ENCODE measurements at regions not wholly inside any gene's neighbourhood (a gene's known extent, or its start where the extent isn't known, plus 50 kb on each side); places are given as distances from the start of the nearest gene placed in this dataset.

DNA sequence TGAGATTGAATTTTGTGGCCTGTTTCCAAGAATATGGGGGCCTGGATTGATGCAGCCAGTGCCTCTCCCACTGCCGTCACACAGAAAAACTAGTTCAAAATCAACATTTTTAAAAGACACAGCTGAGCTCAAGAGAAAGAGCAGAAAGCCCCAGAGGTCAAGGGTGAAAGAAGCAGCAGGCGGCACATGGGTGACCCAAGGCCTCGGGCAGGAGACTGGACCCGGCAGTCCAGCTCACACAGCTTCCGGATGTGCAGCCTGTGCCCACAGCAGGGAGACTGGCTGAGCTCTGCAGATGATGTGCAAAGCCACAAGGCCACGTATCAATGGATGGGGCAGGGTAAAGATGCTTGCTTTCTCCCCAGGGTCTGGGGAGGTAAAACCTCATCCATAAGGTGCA, 50.4 kb upstream of the RNF32 start:
- no peak overlapping the region for H3K4me3 ChIP-seq (ENCODE audit: low read depth, low read length)
- no peak overlapping the region for H3K27ac ChIP-seq (ENCODE audit: low read depth, low read length)
- WGBS (ENCODE audit: insufficient coverage) = 70% methylated on average over 6 of the region's 6 CpGs
- no peaks in the 10 kb centered on the region for H3K4me1 ChIP-seq (ENCODE audit: control insufficient read depth, insufficient read depth, low read length)
- H3K27me3 ChIP-seq (ENCODE audit: control insufficient read depth, insufficient read depth, low read length) = no peaks in the 10 kb centered on the region
- H3K36me3 ChIP-seq (ENCODE audit: control insufficient read depth, insufficient read depth, low read length) = no peaks in the 10 kb centered on the region
- H3K9me3 ChIP-seq (ENCODE audit: control insufficient read depth, insufficient read depth, low read length) = peaks cover 4% of the 10 kb centered on the region
- DNase-seq (ENCODE audit: low read depth in 4 of 6, low spot score in 6 of 6) = no peak

DNA sequence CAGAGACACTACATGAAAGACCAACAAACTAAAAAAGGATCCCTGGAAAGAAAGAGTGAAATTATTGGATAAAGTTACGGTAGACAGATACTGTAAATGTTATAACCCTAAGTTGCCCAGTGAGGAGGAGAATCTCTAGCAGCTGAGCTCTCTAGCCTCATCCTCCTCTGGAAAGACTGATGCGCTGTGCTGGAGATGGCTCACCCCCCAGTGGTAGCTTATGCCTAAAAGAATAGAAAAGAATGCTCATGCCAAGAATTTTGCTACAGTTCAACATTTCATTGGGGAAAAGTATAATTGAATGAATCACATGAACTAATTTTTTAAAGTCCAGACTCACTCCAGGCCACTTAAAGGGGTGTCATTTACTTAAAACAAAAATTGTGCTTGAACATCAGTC, 50.8 kb upstream of the RNF32 start:
- WGBS (ENCODE audit: insufficient coverage) = no CpG with 5 or more reads among the region's 2 CpGs
- no peak for DNase-seq (ENCODE audit: low read depth in 4 of 6, low spot score in 6 of 6)
- Histone ChIP-seq H3K27ac (ENCODE audit: low read depth, low read length) (no peak overlapping the region), H3K9me3 (ENCODE audit: control insufficient read depth, insufficient read depth, low read length) (peaks cover 4% of the 10 kb centered on the region), H3K27me3 (ENCODE audit: control insufficient read depth, insufficient read depth, low read length) (no peaks in the 10 kb centered on the region), H3K4me1 (ENCODE audit: control insufficient read depth, insufficient read depth, low read length) (no peaks in the 10 kb centered on the region), H3K4me3 (ENCODE audit: low read depth, low read length) (no peak overlapping the region), H3K36me3 (ENCODE audit: control insufficient read depth, insufficient read depth, low read length) (no peaks in the 10 kb centered on the region)

DNA sequence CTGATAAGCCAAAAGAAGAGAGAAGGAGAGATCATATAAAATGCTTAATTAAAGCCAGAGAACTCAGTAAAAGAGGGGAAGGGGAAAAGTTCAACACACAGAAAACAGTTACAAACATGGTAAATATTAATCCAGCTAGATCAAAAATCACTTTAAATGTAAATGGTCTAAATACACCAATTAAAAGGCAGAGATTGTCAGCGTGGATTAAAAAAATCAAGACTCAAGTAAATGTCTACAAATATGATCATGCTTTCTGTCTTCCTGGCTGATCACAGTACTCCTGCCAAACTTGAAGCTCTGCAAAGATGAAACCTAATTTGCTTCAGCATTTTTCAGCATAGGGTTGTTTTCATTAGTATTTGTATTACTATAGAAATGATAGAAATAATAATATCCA, 54.6 kb upstream of the RNF32 start:
- H3K4me3 ChIP-seq (ENCODE audit: low read depth, low read length) = no peak overlapping the region

DNA sequence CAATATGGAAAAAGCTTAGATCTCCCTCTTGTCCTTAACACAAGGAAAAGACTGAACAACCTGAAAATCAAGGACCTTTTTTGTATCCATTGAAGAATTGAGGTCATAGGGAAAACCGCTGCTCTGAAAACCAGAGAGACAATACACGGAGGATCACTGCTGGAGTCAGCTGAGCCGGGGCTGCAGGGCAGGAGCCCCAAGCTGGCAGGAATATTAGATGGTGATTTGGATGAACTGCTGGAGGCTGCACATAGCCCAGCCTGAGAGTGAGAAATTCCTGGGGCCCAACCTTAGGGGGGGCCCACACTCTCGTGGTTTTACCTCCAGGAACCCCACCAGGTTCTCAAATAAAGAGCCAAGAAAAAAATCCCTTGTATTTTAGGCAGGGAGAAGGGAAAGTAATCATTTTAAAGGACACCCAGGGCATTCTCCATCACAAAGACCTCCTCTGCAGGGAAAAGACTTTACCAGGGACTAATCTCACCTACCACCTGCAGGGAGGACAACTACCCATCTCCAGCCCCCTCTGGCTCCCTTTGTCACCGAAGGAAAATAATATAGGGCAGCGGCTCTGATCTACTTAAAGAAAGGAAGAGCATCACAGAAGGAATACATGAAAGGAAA, 55.4 kb upstream of the RNF32 start:
- WGBS (ENCODE audit: insufficient coverage) = 24% methylated on average over 3 of the region's 6 CpGs
- no peak overlapping the region for H3K4me3 ChIP-seq (ENCODE audit: low read depth, low read length)
- no peaks in the 10 kb centered on the region for H3K4me1 ChIP-seq (ENCODE audit: control insufficient read depth, insufficient read depth, low read length)
- H3K27ac ChIP-seq (ENCODE audit: low read depth, low read length) = no peak overlapping the region
- peaks cover 2% of the 10 kb centered on the region for H3K9me3 ChIP-seq (ENCODE audit: control insufficient read depth, insufficient read depth, low read length)
- H3K36me3 ChIP-seq (ENCODE audit: control insufficient read depth, insufficient read depth, low read length) = no peaks in the 10 kb centered on the region
- H3K27me3 ChIP-seq (ENCODE audit: control insufficient read depth, insufficient read depth, low read length) = no peaks in the 10 kb centered on the region
- DNase-seq (ENCODE audit: low read depth in 4 of 6, low spot score in 6 of 6) = no peak

More for the DNA sequence above, 54.6 kb upstream of the RNF32 start:
- H3K4me1 ChIP-seq (ENCODE audit: control insufficient read depth, insufficient read depth, low read length) = no peaks in the 10 kb centered on the region
- H3K27me3 ChIP-seq (ENCODE audit: control insufficient read depth, insufficient read depth, low read length) = no peaks in the 10 kb centered on the region
- no CpG with 5 or more reads among the region's 1 CpG for WGBS (ENCODE audit: insufficient coverage)
- no peak for DNase-seq (ENCODE audit: low read depth in 4 of 6, low spot score in 6 of 6)
- H3K36me3 ChIP-seq (ENCODE audit: control insufficient read depth, insufficient read depth, low read length) = no peaks in the 10 kb centered on the region
- peaks cover 2% of the 10 kb centered on the region for H3K9me3 ChIP-seq (ENCODE audit: control insufficient read depth, insufficient read depth, low read length)
- H3K27ac ChIP-seq (ENCODE audit: low read depth, low read length) = no peak overlapping the region

DNA sequence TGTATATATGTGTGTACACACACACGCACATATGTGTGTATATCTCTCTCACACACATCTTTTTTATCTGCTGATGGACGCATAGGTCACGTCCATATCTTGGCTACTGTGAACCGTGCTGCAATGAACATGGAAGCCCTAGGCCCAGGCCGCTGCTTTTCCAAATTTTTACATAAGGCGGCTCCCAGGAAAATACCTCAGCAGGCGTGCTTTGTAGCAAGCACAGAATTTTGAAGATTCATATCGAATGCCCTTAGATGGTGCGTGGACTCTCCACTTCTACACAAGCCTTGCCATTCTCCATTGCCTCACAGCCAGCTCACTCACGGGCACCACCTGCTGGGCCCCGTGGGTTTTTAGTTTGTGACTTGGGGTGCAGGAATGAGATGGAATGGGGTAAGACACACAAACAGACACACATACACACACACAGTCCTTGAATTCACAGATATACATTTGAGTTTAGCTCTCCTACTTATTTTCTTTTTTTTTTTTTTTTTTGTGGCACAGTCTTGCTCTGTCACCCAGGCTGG, 57.9 kb upstream of the RNF32 start:
- no peaks in the 10 kb centered on the region for H3K36me3 ChIP-seq (ENCODE audit: control insufficient read depth, insufficient read depth, low read length)
- no peak for DNase-seq (ENCODE audit: low read depth in 4 of 6, low spot score in 6 of 6)
- peaks cover 2% of the 10 kb centered on the region for H3K9me3 ChIP-seq (ENCODE audit: control insufficient read depth, insufficient read depth, low read length)
- H3K27me3 ChIP-seq (ENCODE audit: control insufficient read depth, insufficient read depth, low read length) = no peaks in the 10 kb centered on the region
- peaks cover 14% of the 10 kb centered on the region for H3K4me1 ChIP-seq (ENCODE audit: control insufficient read depth, insufficient read depth, low read length)
- no peak overlapping the region for H3K4me3 ChIP-seq (ENCODE audit: low read depth, low read length)
- 89% methylated on average over 6 of the region's 11 CpGs for WGBS (ENCODE audit: insufficient coverage)
- H3K27ac ChIP-seq (ENCODE audit: low read depth, low read length) = no peak overlapping the region

DNA sequence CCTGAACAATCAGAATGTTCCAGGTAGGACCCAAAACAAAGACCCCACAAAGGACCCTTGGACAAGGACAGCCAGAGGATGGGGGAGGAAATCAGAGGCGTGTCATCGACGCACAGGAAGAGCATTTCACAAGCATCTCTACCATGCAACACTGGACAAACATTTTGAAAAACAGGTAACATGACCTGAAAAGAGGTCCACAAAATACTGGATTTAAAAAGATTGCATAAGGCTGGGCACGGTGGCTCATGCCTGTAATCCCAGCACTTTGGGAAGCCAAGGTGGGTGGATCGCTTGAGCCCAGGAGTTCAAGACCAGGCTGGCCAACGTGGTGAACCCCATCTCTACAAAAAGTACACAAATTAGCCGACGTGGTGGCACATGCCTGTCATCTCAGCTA, 60.5 kb upstream of the RNF32 start:
- Histone ChIP-seq H3K27ac (ENCODE audit: low read depth, low read length) (no peak overlapping the region), H3K9me3 (ENCODE audit: control insufficient read depth, insufficient read depth, low read length) (no peaks in the 10 kb centered on the region), H3K4me1 (ENCODE audit: control insufficient read depth, insufficient read depth, low read length) (peaks cover 15% of the 10 kb centered on the region), H3K27me3 (ENCODE audit: control insufficient read depth, insufficient read depth, low read length) (no peaks in the 10 kb centered on the region), H3K4me3 (ENCODE audit: low read depth, low read length) (no peak overlapping the region), H3K36me3 (ENCODE audit: control insufficient read depth, insufficient read depth, low read length) (no peaks in the 10 kb centered on the region)
- WGBS (ENCODE audit: insufficient coverage) = 97% methylated on average over 5 of the region's 8 CpGs
- DNase-seq (ENCODE audit: low read depth in 4 of 6, low spot score in 6 of 6) = no peak

DNA sequence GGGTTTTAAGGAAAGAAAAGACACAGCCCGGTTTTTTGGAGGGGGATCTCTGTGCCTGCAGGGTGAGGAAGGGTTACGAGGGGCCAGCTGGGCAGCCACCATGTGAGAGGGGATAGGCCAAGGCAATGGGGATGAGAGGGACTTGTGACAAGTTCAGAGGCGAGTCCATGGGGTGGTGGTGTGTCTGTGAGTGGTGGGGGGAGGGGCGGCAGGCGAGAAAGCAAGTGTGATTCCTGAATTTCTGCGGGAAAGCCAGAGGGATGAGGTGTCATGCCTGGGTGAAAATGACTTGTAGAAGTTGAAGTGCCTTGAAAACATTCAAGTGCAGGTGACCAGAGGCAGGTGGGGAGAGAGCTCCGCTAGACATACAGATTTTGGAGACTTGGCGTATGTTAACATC, 61.0 kb upstream of the RNF32 start:
- Histone ChIP-seq H3K27ac (ENCODE audit: low read depth, low read length) (no peak overlapping the region), H3K4me1 (ENCODE audit: control insufficient read depth, insufficient read depth, low read length) (peaks cover 15% of the 10 kb centered on the region), H3K36me3 (ENCODE audit: control insufficient read depth, insufficient read depth, low read length) (no peaks in the 10 kb centered on the region), H3K27me3 (ENCODE audit: control insufficient read depth, insufficient read depth, low read length) (no peaks in the 10 kb centered on the region), H3K4me3 (ENCODE audit: low read depth, low read length) (no peak overlapping the region), H3K9me3 (ENCODE audit: control insufficient read depth, insufficient read depth, low read length) (peaks cover 1% of the 10 kb centered on the region)
- no peak for DNase-seq (ENCODE audit: low read depth in 4 of 6, low spot score in 6 of 6)
- WGBS (ENCODE audit: insufficient coverage) = 83% methylated on average over 7 of the region's 8 CpGs

DNA sequence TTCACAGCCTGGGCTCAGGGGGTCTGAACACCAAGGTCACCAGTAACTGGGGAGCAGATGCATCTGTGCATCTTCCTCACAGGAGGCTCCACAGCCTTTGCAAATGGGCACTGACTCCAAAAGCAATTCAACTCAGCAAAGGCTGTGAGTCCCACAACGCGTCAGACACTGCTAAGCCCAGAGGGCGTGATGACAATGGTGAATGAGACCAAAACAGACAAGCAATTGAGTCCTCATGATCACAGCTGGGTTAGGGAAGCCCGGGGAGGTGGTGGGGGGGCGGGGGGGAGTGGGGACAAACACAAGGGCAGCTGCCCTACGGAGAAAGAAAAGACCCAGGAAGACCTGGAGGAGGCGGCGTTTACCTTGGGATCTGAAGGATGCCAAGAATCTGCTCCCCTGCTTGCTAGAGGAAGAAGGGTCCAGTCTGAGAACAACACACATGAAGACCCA, 61.6 kb upstream of the RNF32 start:
- Histone ChIP-seq H3K27ac (ENCODE audit: low read depth, low read length) (peak overlapping the region; percentile 34), H3K4me3 (ENCODE audit: low read depth, low read length) (no peak overlapping the region), H3K9me3 (ENCODE audit: control insufficient read depth, insufficient read depth, low read length) (peaks cover 1% of the 10 kb centered on the region), H3K4me1 (ENCODE audit: control insufficient read depth, insufficient read depth, low read length) (peaks cover 15% of the 10 kb centered on the region), H3K27me3 (ENCODE audit: control insufficient read depth, insufficient read depth, low read length) (no peaks in the 10 kb centered on the region), H3K36me3 (ENCODE audit: control insufficient read depth, insufficient read depth, low read length) (no peaks in the 10 kb centered on the region)
- DNase-seq (ENCODE audit: low read depth in 4 of 6, low spot score in 6 of 6) = peak in 4 of 6 donors; percentile 9 to 56 (median 35)
- 57% methylated on average over 3 of the region's 8 CpGs for WGBS (ENCODE audit: insufficient coverage)

DNA sequence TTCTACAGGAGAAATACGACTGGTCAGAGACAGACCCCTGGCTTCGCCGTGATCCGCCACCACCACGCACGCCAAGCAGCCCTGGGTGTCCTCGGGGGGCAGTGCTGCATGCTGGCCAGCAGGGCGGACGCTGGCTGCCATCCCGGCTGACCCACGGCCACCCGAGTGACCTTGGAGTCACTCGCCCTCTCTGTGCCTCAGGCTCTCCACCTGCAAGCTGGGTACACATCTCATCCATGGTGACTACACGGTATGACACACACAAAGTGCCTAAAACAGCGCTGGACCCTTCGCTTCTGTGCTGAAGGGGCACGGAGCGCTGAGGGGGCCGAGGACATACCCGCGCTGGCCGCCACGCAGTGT, 62.0 kb upstream of the RNF32 start:
- Histone ChIP-seq H3K4me3 (ENCODE audit: low read depth, low read length) (no peak overlapping the region), H3K27me3 (ENCODE audit: control insufficient read depth, insufficient read depth, low read length) (no peaks in the 10 kb centered on the region), H3K27ac (ENCODE audit: low read depth, low read length) (peak overlapping the region; percentile 34), H3K4me1 (ENCODE audit: control insufficient read depth, insufficient read depth, low read length) (peaks cover 15% of the 10 kb centered on the region), H3K36me3 (ENCODE audit: control insufficient read depth, insufficient read depth, low read length) (no peaks in the 10 kb centered on the region), H3K9me3 (ENCODE audit: control insufficient read depth, insufficient read depth, low read length) (peaks cover 1% of the 10 kb centered on the region)
- 83% methylated on average over 21 of the region's 23 CpGs for WGBS (ENCODE audit: insufficient coverage)
- DNase-seq (ENCODE audit: low read depth in 4 of 6, low spot score in 6 of 6) = no peak

All from spinal cord (tissue), 9 donors.